Adrenal gland (tissue), 5 donors: ENCODE measurements at regions not wholly inside any gene's neighbourhood (a gene's known extent, or its start where the extent isn't known, plus 50 kb on each side); places are given as distances from the start of the nearest gene placed in this dataset.

Experiments
- CTCF ChIP-seq, 6 experiments: fragments of 450-650 bp in 4 of 6; fragments of 200-600 bp in 2 of 6; sonication (generic) in 1 of 6; IDR thresholded peaks; 1 replicate in 5 of 6; 2 replicates in 1 of 6; pipeline versions ENCODE4 v1.5.1 to v1.8.0; 2016 to 2021; ENCODE audit warnings: antibody characterized with exemption in 6 of 6, mild to moderate bottlenecking in 2 of 6, moderate library complexity in 1 of 6
- POLR2A ChIP-seq, 2 donors: fragments of 450-650 bp; IDR thresholded peaks; one replicate each; pipeline ENCODE4 v1.6.1; 2017; ENCODE audit warnings: antibody characterized with exemption in 2 of 2, mild to moderate bottlenecking in 2 of 2, moderate library complexity in 1 of 2
- donor health status: DM: no; HTN: no; CAD: no.

- TF ChIP-seq POLR2A (IDR thresholded peaks at IDR 0.05) (no peak), CTCF (IDR thresholded peaks at IDR 0.05) (no peak)
Measured at GRCh38 chr10:107741971-107742370, 577.5 kb upstream of the SORCS1 start.
